ENCODE measurements at regions not wholly inside any gene's neighbourhood (a gene's known extent, or its start where the extent isn't known, plus 50 kb on each side); places are given as distances from the start of the nearest gene placed in this dataset.

DNA sequence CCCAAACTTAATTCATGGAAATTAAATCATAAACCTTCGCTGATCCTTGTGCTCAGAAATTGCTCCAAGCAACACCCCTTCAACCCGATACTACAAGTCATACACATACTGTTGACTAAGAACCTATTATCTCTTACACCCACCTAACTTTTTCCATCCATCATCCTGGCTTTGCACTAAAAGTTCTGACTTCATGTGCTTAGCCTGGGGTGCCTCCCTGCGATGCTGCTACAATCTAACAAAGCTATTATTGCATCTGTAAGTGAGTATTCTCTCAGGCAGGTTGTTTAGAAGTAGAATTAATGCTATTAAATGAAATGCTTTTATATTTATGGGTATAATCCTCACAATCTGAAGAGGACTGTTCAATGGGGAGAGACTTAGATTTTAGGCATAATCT is 619.8 kb downstream of the CCDC85A start (continued):
- TF ChIP-seq, protein P1, sequence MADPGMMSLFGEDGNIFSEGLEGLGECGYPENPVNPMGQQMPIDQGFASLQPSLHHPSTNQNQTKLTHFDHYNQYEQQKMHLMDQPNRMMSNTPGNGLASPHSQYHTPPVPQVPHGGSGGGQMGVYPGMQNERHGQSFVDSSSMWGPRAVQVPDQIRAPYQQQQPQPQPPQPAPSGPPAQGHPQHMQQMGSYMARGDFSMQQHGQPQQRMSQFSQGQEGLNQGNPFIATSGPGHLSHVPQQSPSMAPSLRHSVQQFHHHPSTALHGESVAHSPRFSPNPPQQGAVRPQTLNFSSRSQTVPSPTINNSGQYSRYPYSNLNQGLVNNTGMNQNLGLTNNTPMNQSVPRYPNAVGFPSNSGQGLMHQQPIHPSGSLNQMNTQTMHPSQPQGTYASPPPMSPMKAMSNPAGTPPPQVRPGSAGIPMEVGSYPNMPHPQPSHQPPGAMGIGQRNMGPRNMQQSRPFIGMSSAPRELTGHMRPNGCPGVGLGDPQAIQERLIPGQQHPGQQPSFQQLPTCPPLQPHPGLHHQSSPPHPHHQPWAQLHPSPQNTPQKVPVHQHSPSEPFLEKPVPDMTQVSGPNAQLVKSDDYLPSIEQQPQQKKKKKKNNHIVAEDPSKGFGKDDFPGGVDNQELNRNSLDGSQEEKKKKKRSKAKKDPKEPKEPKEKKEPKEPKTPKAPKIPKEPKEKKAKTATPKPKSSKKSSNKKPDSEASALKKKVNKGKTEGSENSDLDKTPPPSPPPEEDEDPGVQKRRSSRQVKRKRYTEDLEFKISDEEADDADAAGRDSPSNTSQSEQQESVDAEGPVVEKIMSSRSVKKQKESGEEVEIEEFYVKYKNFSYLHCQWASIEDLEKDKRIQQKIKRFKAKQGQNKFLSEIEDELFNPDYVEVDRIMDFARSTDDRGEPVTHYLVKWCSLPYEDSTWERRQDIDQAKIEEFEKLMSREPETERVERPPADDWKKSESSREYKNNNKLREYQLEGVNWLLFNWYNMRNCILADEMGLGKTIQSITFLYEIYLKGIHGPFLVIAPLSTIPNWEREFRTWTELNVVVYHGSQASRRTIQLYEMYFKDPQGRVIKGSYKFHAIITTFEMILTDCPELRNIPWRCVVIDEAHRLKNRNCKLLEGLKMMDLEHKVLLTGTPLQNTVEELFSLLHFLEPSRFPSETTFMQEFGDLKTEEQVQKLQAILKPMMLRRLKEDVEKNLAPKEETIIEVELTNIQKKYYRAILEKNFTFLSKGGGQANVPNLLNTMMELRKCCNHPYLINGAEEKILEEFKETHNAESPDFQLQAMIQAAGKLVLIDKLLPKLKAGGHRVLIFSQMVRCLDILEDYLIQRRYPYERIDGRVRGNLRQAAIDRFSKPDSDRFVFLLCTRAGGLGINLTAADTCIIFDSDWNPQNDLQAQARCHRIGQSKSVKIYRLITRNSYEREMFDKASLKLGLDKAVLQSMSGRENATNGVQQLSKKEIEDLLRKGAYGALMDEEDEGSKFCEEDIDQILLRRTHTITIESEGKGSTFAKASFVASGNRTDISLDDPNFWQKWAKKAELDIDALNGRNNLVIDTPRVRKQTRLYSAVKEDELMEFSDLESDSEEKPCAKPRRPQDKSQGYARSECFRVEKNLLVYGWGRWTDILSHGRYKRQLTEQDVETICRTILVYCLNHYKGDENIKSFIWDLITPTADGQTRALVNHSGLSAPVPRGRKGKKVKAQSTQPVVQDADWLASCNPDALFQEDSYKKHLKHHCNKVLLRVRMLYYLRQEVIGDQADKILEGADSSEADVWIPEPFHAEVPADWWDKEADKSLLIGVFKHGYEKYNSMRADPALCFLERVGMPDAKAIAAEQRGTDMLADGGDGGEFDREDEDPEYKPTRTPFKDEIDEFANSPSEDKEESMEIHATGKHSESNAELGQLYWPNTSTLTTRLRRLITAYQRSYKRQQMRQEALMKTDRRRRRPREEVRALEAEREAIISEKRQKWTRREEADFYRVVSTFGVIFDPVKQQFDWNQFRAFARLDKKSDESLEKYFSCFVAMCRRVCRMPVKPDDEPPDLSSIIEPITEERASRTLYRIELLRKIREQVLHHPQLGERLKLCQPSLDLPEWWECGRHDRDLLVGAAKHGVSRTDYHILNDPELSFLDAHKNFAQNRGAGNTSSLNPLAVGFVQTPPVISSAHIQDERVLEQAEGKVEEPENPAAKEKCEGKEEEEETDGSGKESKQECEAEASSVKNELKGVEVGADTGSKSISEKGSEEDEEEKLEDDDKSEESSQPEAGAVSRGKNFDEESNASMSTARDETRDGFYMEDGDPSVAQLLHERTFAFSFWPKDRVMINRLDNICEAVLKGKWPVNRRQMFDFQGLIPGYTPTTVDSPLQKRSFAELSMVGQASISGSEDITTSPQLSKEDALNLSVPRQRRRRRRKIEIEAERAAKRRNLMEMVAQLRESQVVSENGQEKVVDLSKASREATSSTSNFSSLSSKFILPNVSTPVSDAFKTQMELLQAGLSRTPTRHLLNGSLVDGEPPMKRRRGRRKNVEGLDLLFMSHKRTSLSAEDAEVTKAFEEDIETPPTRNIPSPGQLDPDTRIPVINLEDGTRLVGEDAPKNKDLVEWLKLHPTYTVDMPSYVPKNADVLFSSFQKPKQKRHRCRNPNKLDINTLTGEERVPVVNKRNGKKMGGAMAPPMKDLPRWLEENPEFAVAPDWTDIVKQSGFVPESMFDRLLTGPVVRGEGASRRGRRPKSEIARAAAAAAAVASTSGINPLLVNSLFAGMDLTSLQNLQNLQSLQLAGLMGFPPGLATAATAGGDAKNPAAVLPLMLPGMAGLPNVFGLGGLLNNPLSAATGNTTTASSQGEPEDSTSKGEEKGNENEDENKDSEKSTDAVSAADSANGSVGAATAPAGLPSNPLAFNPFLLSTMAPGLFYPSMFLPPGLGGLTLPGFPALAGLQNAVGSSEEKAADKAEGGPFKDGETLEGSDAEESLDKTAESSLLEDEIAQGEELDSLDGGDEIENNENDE (IDR thresholded peaks at IDR 0.05; ENCODE audit: insufficient replicate concordance, low read length): no peak
- TF ChIP-seq CHD2 (IDR thresholded peaks at IDR 0.05; ENCODE audit: low read length) (no peak), MAFK (IDR thresholded peaks at IDR 0.05; ENCODE audit: low read depth, low read length) (no peak), TEAD4 (IDR thresholded peaks at IDR 0.05; ENCODE audit: low read depth, low read length) (no peak), POU5F1 (IDR thresholded peaks at IDR 0.05; ENCODE audit: low read depth, low read length) (no peak), KDM4A (IDR thresholded peaks at IDR 0.05; ENCODE audit: low read depth, low read length, severe bottlenecking) (no peak)

All from H1 (cell line).